ENCODE measurements at regions not wholly inside any gene's neighbourhood (a gene's known extent, or its start where the extent isn't known, plus 50 kb on each side); places are given as distances from the start of the nearest gene placed in this dataset.

DNA sequence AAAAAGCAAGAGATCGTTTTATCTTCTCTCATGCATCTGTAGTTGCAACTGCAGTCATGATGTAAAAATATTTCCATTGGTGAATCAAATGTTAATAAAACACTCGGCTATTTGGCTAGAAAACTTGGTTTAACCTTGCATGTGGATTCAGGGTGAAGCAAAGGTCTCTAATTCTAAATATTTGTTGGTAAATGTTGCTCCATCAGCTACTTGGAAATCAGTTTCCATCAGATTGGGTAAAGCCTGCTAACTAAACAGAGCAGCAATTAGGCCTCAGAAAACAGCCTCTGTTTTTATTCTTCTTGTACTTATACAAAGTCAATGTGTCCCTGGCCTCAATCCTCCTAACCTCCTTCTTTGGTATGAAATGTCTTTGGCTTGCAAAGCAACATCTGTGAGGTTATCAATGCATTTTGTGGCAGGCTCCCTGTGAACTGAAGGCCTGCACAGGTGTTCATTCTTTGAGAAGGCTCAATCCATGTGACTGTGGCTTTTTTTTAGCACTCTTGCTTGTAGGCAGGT is 312.3 kb downstream of the WDR72 start:
- H3K27me3 Mint-ChIP-seq (ENCODE audit: low read depth) = no peaks in the 10 kb centered on the region; the same call in none of the 2 replicates
- Histone ChIP-seq H3K4me2 (ENCODE audit: insufficient read depth, insufficient read length, low read length) (no peak overlapping the region), H3K4me1 (ENCODE audit: insufficient read depth, low read length) (no peaks in the 10 kb centered on the region)

More for the DNA sequence above, 312.3 kb downstream of the WDR72 start:
- no peak overlapping the region for H3K56ac ChIP-seq (ENCODE audit: insufficient read length, low read depth, low read length)
- no peak overlapping the region for H3K9ac ChIP-seq (ENCODE audit: extremely low read depth, insufficient read length, low read length)
- no peaks in the 10 kb centered on the region for H3K36me3 Mint-ChIP-seq (ENCODE audit: insufficient read depth in 1 of 3, low read depth in 3 of 3)
- H3K4ac ChIP-seq (ENCODE audit: low read depth, low read length) = no peak overlapping the region
- H2BK20ac ChIP-seq (ENCODE audit: low read depth, low read length, poor library complexity, severe bottlenecking) = no peak overlapping the region
- WGBS (ENCODE audit: extremely low coverage, insufficient read length, low lambda C conversion rate) = no CpG with 5 or more reads among the region's 2 CpGs
- H2BK5ac ChIP-seq (ENCODE audit: insufficient read length, low read length) = no peak overlapping the region
- no peak overlapping the region for H3K14ac ChIP-seq (ENCODE audit: insufficient read depth, low read length)
- no peak overlapping the region for H2AK5ac ChIP-seq (ENCODE audit: insufficient read length, low read length)
- DNase-seq = no peak
- H3K23ac ChIP-seq (ENCODE audit: insufficient read length, low read depth, low read length) = no peak overlapping the region
- no peak overlapping the region for H3K4me3 Mint-ChIP-seq
- H3K79me2 ChIP-seq (ENCODE audit: insufficient read depth, low read length) = no peaks in the 10 kb centered on the region
- no peaks in the 10 kb centered on the region for H3K79me1 ChIP-seq (ENCODE audit: insufficient read depth, low read depth, low read length, poor library complexity, severe bottlenecking)
- H4K5ac ChIP-seq (ENCODE audit: insufficient read length, low read depth, low read length) = no peak overlapping the region
- H3K4me1 Mint-ChIP-seq = peaks cover 23 to 28% of the 10 kb centered on the region in 2 experiments
- no peak overlapping the region for H2BK15ac ChIP-seq (ENCODE audit: low read depth, low read length)
- H4K8ac ChIP-seq (replicated peaks; ENCODE audit: insufficient read length, low read depth, low read length) = no peak overlapping the region
- no peak overlapping the region for H2BK12ac ChIP-seq (ENCODE audit: insufficient read length, low read depth, low read length)
- no peaks in the 10 kb centered on the region for H3K9me3 ChIP-seq (ENCODE audit: control insufficient read depth, low read depth, low read length)
- H3K27me3 ChIP-seq (ENCODE audit: insufficient read depth, low read length) = no peaks in the 10 kb centered on the region
- no peaks in the 10 kb centered on the region for H3K23me2 ChIP-seq (ENCODE audit: insufficient read length, low read depth, low read length, poor library complexity, severe bottlenecking)
- no peak overlapping the region for H2BK120ac ChIP-seq (ENCODE audit: low read depth, low read length, poor library complexity, severe bottlenecking)
- no peak overlapping the region for H3T11ph ChIP-seq (ENCODE audit: low read length)
- H2AFZ ChIP-seq (ENCODE audit: low read length) = no peak overlapping the region
- H4K91ac ChIP-seq (ENCODE audit: insufficient read length, low read depth, low read length) = no peak overlapping the region
- no peak overlapping the region for H3K18ac ChIP-seq (ENCODE audit: insufficient read length, low read depth, low read length)
- no peaks in the 10 kb centered on the region for H3K9me3 Mint-ChIP-seq
- TF ChIP-seq, protein P1, sequence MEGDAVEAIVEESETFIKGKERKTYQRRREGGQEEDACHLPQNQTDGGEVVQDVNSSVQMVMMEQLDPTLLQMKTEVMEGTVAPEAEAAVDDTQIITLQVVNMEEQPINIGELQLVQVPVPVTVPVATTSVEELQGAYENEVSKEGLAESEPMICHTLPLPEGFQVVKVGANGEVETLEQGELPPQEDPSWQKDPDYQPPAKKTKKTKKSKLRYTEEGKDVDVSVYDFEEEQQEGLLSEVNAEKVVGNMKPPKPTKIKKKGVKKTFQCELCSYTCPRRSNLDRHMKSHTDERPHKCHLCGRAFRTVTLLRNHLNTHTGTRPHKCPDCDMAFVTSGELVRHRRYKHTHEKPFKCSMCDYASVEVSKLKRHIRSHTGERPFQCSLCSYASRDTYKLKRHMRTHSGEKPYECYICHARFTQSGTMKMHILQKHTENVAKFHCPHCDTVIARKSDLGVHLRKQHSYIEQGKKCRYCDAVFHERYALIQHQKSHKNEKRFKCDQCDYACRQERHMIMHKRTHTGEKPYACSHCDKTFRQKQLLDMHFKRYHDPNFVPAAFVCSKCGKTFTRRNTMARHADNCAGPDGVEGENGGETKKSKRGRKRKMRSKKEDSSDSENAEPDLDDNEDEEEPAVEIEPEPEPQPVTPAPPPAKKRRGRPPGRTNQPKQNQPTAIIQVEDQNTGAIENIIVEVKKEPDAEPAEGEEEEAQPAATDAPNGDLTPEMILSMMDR (conservative IDR thresholded peaks at IDR 0.05) = no peak
- H4K20me1 ChIP-seq (ENCODE audit: control insufficient read depth, insufficient read depth, insufficient read length) = no peaks in the 10 kb centered on the region
- peak overlapping the region in 2 of 3 experiments; percentile 11 to 53; a peak in 2 of 7 replicates for H3K27ac Mint-ChIP-seq
- H3K27ac ChIP-seq (ENCODE audit: insufficient read length, low read depth, low read length) = no peak overlapping the region
